HG03342 (cell line): ENCODE measurements at regions not wholly inside any gene's neighbourhood (a gene's known extent, or its start where the extent isn't known, plus 50 kb on each side); places are given as distances from the start of the nearest gene placed in this dataset.

ENCODE experiments used
- ATAC-seq: cut with Tn5 transposase; IDR thresholded peaks from one replicate; pipeline ENCODE4 v1.9.1; 2021; ENCODE audit warnings: mild to moderate bottlenecking, moderate library complexity; ENCODE audit not compliant: unreplicated experiment

DNA sequence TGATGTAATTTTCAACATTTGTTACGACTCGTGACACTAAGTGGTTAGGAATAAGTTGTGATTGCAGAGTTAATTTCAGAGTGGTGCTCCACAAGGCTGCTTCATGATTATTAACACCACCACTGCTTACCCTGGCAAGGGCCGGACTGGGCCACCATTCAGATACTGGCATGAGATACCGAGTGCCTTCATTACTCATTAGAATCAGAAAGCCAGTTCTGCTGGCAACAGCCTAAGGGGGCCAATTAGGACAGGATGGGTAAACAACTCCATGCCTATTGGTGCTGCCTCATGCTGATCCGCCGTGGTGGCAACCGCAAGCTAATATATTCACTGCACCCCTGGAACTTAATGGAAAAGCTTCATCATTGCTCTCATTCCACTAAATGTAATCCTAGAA, 575.1 kb downstream of the EFNB2 start:
- no peak for ATAC-seq

GRCh38 chr13:105959876-105960275, 575.6 kb downstream of the EFNB2 start:
- ATAC-seq: no peak

DNA sequence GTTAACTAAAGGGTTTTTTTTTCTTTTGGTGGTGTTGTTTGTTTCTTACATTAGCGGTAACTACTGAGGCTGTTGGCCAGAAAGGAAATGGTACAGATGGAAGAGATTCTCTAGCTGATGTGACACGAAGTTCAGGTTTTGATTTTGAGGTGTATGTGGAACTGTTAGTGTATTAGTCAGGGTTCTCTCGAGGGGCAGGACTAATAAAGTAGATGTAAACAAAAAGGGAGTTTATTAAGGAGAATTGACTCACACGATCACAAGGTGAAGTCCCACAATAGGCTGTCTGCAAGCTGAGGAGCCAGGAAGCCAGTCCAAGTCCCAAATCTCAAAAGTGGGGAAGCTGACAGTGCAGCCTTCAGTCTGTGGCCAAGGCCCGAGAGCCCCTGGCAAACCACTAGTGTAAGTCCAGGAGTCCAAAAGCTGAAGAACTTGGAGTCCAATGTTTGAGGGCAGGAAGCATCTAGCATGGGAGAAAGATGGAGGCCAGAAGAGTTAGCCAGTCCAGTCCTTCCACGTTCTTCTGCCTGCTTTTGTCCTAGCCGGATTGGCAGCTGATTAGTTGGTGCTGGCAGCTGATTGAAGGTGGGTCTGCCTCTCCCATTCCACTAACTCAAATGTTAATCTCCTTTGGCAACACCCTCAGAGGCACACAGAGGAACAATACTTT, 577.6 kb downstream of the EFNB2 start:
- ATAC-seq: no peak

DNA sequence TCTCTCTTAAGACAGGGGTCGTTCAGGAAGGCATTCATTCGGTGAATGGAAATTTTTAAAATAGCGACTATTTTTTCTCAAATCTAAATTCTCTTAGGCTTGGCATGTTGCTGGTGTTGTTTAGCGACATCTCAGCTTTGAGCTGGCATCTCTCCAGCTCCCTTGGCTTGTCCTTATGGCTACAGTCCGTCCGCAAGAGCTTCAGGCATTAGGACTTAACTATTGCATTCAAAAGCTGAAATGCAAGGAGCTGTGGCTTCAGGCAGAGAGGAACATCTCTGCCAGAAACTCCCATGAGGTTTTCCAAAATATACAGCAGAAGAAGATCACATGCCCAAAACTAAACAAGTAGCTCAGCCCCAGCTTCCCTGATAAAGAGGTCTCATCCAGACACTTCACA, 578.5 kb downstream of the EFNB2 start:
- ATAC-seq: no peak

DNA sequence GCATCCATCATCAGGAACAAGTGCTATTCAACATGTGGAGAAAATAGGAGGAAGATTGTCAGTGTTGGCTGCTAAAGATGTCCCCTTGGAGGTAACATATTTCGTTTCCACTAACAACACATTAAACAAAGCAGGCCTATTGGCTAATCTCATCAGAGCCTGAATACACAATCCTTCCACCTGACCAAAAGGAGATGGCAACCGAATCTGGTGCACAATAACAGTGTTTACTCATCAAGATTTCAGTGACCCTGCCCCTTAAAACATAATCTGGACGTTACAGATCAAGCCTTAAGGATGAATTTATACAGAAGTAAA, 582.5 kb downstream of the EFNB2 start:
- ATAC-seq: no peak

- ATAC-seq: no peak
Measured at GRCh38 chr13:105952233-105952972, 583.1 kb downstream of the EFNB2 start.

GRCh38 chr13:105948143-105948542, 587.3 kb downstream of the EFNB2 start:
- no peak for ATAC-seq

DNA sequence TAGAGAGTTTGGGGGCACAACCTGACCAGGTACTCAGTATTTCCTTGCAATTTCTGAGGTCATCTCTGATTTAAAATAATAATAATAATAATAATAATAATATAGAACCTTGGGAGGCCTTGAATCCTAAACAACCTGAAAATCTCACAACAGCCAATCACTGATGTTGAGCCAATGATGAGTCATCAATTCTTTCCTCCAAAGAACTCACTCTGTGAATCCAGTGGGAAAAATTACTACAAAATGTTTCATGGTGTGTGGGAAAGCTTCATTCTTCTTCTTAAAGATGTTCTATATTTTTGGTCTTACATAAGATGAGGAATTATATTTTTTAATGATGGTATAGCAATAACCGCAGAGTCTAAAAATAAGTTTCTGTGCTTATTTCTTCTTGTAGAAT, 594.6 kb downstream of the EFNB2 start:
- ATAC-seq: no peak

- no peak for ATAC-seq
Measured at GRCh38 chr13:105937451-105937850, 598.0 kb downstream of the EFNB2 start.

- no peak for ATAC-seq
Measured at GRCh38 chr13:105936816-105937215, 598.6 kb downstream of the EFNB2 start.

DNA sequence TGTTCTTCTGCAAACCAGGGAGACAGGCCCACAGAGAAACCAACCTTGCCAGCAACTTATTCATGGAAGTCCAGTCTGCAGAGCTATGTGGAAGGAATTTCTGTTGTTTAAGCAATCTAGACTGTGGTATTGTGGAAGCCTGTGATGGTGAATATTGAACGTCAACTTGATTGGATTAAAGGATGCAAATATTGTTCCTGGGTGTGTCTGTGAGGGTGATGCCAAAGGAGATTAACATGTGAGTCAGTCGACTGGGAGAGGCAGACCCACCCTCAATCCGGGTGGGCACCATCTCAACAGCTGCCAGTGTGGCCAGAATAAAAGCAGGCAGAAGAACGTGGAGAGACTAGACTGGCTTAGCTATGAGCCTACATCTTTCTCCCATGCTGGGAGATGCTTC, 606.0 kb downstream of the EFNB2 start:
- ATAC-seq: no peak

GRCh38 chr13:105928901-105929300, 606.6 kb downstream of the EFNB2 start:
- ATAC-seq: no peak

- no peak for ATAC-seq
Measured at GRCh38 chr13:105928048-105928447, 607.4 kb downstream of the EFNB2 start.

GRCh38 chr13:105925496-105925895, 610.0 kb downstream of the EFNB2 start:
- no peak for ATAC-seq

GRCh38 chr13:105921711-105922110, 613.8 kb downstream of the EFNB2 start:
- no peak for ATAC-seq

GRCh38 chr13:105920370-105920769, 615.1 kb downstream of the EFNB2 start:
- no peak for ATAC-seq

GRCh38 chr13:105918842-105919741, 616.4 kb downstream of the EFNB2 start:
- ATAC-seq: no peak

DNA sequence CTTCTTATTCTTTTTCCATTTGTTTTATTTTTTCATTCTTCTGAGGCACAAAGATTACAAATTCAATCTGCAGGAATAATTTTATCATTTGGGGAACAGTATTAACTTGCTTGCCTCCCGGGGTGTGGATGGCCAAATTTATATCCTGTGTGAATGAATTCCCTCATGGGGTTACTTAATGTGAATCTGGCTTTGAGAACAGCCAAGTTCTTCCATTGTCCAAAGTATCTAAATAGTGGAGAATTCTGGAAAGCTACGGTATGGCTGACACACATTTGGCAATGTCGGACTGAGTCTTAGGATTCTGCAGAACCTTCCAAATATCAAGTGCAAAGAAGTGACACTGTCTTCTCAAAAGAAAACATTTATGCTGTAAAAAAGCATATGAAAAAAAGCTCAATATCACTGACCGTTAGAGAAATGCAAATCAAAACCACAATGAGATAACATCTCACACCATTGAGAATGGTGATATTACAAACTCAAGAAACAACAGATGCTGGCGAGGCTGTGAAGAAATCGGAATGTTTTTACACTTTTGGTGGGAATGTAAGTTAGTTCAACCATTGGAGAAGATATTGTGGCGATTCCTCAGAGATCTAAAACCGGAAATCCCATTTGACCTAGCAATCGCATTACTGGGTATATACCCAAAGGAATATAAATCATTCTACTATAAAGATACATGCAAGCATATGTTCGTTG, 620.2 kb downstream of the EFNB2 start:
- ATAC-seq: no peak

DNA sequence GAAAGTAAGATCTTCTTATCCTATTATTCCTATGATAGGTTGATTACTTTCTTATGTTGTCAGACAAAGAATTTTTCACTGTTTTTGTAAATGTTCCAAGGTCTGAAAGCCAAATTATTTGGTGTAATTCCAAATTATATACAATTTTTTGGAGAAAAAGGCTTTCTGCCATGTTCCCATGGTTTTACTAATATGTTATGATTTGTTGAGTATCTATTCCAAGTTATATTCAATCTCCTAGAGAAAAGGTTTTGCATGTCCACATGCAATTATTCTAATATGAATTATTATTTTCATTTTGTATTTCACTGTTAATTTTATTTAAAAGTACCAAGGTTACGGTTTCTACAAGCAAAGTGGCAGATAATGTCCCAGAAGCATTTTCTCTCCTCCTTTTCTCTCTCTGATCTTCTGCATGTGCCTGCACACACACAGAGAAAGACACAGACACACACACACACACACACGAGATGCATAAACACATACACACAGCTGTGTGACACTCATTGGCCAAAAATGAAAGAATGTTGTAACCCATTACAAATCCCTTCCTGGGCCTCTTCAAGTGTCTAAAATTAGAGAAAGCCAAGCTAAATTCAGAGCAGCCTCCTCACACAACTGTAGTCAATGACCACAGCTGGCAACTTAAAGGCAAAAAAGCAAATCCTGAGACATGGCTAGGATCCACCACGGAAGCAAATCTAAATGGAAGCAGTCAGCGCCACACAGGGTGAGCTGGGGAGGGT, 621.0 kb downstream of the EFNB2 start:
- no peak for ATAC-seq

DNA sequence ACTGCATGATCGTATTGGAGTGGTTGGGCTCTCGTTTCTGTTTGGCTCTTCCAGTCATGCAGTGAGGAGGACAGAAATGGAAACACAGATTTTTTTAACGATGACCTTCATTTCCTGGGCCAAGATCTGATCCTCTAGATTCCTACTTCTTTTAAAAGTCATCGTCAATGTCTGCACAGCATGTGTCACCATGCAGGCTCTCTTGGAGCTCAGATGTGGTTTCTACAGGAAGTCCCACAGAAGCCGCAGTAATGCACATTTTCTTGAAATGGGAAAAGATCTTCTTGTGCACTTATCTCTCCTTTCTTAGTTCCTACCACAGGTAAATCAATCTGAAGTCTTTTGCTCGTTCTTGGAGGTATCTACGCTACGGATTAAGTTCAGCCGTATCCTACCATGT, 626.9 kb downstream of the EFNB2 start:
- no peak for ATAC-seq
